SH-SY5Y (cell line): ENCODE measurements at regions not wholly inside any gene's neighbourhood (a gene's known extent, or its start where the extent isn't known, plus 50 kb on each side); places are given as distances from the start of the nearest gene placed in this dataset.

Source experiments
- GATA2 ChIP-seq: IDR thresholded peaks from 2 replicates; pipeline ENCODE4 v1.6.1; 2011; ENCODE audit warnings: mild to moderate bottlenecking, low read depth, low read length
- GATA3 ChIP-seq: IDR thresholded peaks from 2 replicates; pipeline ENCODE4 v1.6.1; 2011; ENCODE audit warnings: low read depth, mild to moderate bottlenecking, low read length, moderate library complexity

- TF ChIP-seq GATA2 (no peak), GATA3 (no peak)
These were observed 505.2 kb downstream of the SHQ1 start for GRCh38 chr3:72343078-72343477.

- TF ChIP-seq GATA3 (no peak), GATA2 (no peak)
These were observed 505.8 kb downstream of the SHQ1 start for GRCh38 chr3:72342450-72342849.

GRCh38 chr3:72341920-72342319 lies 506.3 kb downstream of the SHQ1 start:
- TF ChIP-seq GATA3 (no peak), GATA2 (no peak)

- no peak for TF ChIP-seq GATA2
- no peak for TF ChIP-seq GATA3
These were observed 506.9 kb downstream of the SHQ1 start for GRCh38 chr3:72341380-72341770.

GRCh38 chr3:72340476-72341379 lies 507.5 kb downstream of the SHQ1 start:
- TF ChIP-seq GATA2 = no peak
- no peak for TF ChIP-seq GATA3

- TF ChIP-seq GATA3 = no peak
- no peak for TF ChIP-seq GATA2
These were observed 508.2 kb downstream of the SHQ1 start for GRCh38 chr3:72340056-72340455.

GRCh38 chr3:72339670-72340030 lies 508.6 kb downstream of the SHQ1 start:
- TF ChIP-seq GATA3 (no peak), GATA2 (no peak)

- TF ChIP-seq GATA3 (no peak), GATA2 (no peak)
These were observed 509.1 kb downstream of the SHQ1 start for GRCh38 chr3:72338942-72339669.

- TF ChIP-seq GATA2 = no peak
These were observed 509.9 kb downstream of the SHQ1 start for GRCh38 chr3:72338082-72338941.

- TF ChIP-seq GATA2 (no peak), GATA3 (no peak)
These were observed 510.8 kb downstream of the SHQ1 start for GRCh38 chr3:72337480-72337855.

GRCh38 chr3:72336821-72337479 lies 511.3 kb downstream of the SHQ1 start:
- TF ChIP-seq GATA3 (no peak), GATA2 (no peak)

- TF ChIP-seq GATA2 = no peak
- no peak for TF ChIP-seq GATA3
These were observed 512.1 kb downstream of the SHQ1 start for GRCh38 chr3:72336114-72336651.

- TF ChIP-seq GATA3 (no peak), GATA2 (no peak)
These were observed 512.7 kb downstream of the SHQ1 start for GRCh38 chr3:72335458-72336095.

GRCh38 chr3:72334681-72335457 lies 513.4 kb downstream of the SHQ1 start:
- TF ChIP-seq GATA3 = no peak
- TF ChIP-seq GATA2 = no peak
